Lower lobe of right lung (tissue), 2 donors: ENCODE measurements at regions not wholly inside any gene's neighbourhood (a gene's known extent, or its start where the extent isn't known, plus 50 kb on each side); places are given as distances from the start of the nearest gene placed in this dataset.

Experiments used
- ATAC-seq, 2 donors: fragments of 200-7000 bp; cut with Tn5 transposase; one replicate each; pipeline ENCODE4 v1.9.1; 2020 to 2022; ENCODE audit warnings: mild to moderate bottlenecking in 2 of 2, moderate library complexity in 2 of 2
- DNase-seq: peaks from one replicate; pipeline ENCODE4 v3.0.0-alpha.2; 2020
- H3K27ac ChIP-seq: fragments of 200-600 bp; one replicate; pipeline ENCODE4 v1.8.0; 2022
- H3K27me3 ChIP-seq: fragments of 200-600 bp; one replicate; pipeline ENCODE4 v1.8.0; 2022; ENCODE audit warnings: low read depth
- H3K36me3 ChIP-seq: fragments of 200-600 bp; one replicate; pipeline ENCODE4 v1.8.0; 2022; ENCODE audit warnings: mild to moderate bottlenecking
- H3K4me1 ChIP-seq: fragments of 200-600 bp; one replicate; pipeline ENCODE4 v1.8.0; 2022
- H3K4me3 ChIP-seq: fragments of 200-600 bp; one replicate; pipeline ENCODE4 v1.8.0; 2022; ENCODE audit warnings: mild to moderate bottlenecking
- H3K9me3 ChIP-seq: fragments of 200-600 bp; one replicate; pipeline ENCODE4 v1.8.0; 2022
- intact Hi-C: fragments of 100-400 bp; cut with DNase I; formaldehyde crosslinking; loops from one replicate; pipeline ENCODE4 v1.11.0; 2022
- TF ChIP-seq, protein P1 (sequence below): fragments of 200-600 bp; IDR thresholded peaks from one replicate; pipeline ENCODE4 v1.8.0; 2022; ENCODE audit warnings: antibody characterized with exemption, mild to moderate bottlenecking
- donor health status: DM: no; HTN: yes; CAD: no; lungs with severe emphysema.

DNA sequence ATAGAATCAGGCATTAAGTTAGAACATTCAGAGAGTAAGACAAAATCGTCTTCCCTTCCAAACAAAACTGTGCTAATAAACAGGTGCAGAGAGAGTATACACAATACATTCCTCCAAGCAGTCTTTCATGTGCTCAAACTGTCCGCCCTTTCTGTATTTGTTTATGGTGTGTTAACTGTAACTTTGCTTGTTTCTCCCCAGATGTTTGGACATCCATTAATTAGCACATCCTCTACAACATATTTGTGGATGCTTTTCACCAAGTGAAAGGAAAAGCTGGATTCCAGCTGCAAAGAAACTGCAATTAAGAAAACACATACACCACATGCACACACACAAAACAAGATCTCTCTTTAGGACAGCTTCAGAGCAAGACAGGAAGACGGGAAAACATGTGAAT, 912.6 kb downstream of the NTRK3 start:
- Histone ChIP-seq H3K36me3 (no peaks in the 10 kb centered on the region), H3K27ac (no peak overlapping the region), H3K4me1 (no peaks in the 10 kb centered on the region), H3K4me3 (no peak overlapping the region), H3K27me3 (no peaks in the 10 kb centered on the region), H3K9me3 (no peaks in the 10 kb centered on the region)
- TF ChIP-seq, protein P1, sequence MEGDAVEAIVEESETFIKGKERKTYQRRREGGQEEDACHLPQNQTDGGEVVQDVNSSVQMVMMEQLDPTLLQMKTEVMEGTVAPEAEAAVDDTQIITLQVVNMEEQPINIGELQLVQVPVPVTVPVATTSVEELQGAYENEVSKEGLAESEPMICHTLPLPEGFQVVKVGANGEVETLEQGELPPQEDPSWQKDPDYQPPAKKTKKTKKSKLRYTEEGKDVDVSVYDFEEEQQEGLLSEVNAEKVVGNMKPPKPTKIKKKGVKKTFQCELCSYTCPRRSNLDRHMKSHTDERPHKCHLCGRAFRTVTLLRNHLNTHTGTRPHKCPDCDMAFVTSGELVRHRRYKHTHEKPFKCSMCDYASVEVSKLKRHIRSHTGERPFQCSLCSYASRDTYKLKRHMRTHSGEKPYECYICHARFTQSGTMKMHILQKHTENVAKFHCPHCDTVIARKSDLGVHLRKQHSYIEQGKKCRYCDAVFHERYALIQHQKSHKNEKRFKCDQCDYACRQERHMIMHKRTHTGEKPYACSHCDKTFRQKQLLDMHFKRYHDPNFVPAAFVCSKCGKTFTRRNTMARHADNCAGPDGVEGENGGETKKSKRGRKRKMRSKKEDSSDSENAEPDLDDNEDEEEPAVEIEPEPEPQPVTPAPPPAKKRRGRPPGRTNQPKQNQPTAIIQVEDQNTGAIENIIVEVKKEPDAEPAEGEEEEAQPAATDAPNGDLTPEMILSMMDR, result no peak
- intact Hi-C loops, result no loop called here
- no peak for ATAC-seq
- DNase-seq, result no peak

DNA sequence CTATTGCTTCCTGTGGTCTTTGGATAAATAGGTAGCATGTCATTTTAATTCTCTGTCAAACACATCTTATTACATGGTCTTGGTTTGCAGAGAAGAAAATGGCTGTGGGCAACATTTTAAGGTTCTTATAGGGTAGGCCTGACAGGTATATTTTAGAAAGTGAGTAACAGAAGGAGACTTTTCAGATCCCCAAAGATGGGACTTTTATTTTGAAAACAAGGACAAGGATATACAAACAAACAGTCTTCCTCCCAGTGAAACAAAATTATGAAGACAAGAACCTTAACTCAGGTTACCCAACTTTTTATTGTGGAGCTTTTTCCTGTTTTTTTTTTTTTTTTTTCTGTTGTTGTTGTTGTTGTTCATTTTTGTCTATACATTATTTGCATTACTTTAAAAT, 916.2 kb downstream of the NTRK3 start:
- Histone ChIP-seq H3K4me3 (no peak overlapping the region), H3K27ac (no peak overlapping the region), H3K4me1 (no peaks in the 10 kb centered on the region), H3K36me3 (no peaks in the 10 kb centered on the region), H3K27me3 (no peaks in the 10 kb centered on the region), H3K9me3 (no peaks in the 10 kb centered on the region)
- TF ChIP-seq, protein P1, result no peak
- DNase-seq (no peak), ATAC-seq (no peak)
- intact Hi-C loops, result no loop called here

DNA sequence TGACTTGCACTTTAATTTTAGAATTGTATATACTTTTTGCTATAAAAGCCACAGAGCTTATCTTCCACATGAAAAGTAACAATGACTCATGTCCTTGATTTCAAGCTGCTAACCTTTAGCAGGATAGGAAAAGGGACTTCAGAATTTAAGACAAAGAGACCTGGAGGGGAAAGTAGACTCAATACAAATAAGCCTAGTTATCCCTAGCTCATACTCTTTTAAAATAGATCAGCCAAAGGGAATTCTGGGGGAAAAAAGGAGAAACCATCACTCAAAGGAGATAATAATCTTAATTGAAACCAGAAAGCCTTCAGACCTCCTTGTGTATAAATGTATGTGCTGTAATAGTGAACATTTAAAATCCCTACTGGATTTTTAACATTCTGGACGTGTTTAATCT, 930.3 kb downstream of the NTRK3 start:
- TF ChIP-seq, protein P1, result no peak
- Histone ChIP-seq H3K4me1 (no peaks in the 10 kb centered on the region), H3K27me3 (no peaks in the 10 kb centered on the region), H3K4me3 (no peak overlapping the region), H3K9me3 (no peaks in the 10 kb centered on the region), H3K36me3 (no peaks in the 10 kb centered on the region), H3K27ac (no peak overlapping the region)
- no peak for ATAC-seq
- intact Hi-C loops, result no loop called here
- DNase-seq, result no peak

DNA sequence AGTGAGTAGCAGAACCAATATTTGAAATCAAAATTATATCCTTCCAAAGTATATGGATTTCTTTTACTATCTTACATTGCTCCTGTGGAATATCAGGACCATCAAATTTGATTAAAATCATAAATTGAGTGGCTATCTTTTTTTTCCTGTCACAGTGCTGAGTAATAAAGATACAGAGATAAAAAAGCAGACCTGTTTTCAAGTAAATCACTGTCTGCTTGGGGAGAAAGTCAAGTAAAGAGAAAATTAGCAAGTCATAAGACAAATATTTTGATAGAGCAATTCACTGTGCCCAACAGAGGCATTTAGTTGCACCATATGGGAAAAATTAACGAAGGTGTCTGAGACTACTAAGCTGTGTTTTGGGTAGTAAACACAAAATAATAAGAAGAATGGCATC, 933.7 kb downstream of the NTRK3 start:
- DNase-seq (no peak), ATAC-seq (no peak)
- Histone ChIP-seq H3K9me3 (no peaks in the 10 kb centered on the region), H3K27ac (no peak overlapping the region), H3K4me3 (no peak overlapping the region), H3K36me3 (no peaks in the 10 kb centered on the region), H3K4me1 (no peaks in the 10 kb centered on the region), H3K27me3 (no peaks in the 10 kb centered on the region)
- intact Hi-C loops, result no loop called here
- TF ChIP-seq, protein P1, result no peak

DNA sequence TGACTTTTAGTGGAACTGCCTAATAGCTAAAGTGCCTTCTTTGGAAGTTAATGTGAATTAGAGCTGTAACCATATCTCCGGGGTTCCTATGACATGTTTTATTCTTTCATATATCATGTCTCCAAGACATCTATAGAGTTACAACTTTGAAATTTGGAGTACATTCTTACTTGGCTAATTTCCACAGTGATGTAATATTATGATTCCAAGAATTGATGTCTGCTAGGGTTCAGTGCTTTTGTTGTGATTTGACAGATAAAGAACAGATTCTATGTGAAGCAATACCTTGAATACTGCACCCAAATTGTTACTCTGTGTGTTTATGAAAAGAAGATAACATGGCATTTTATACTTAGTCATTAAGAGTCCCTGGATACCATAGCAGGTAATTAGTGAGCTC, 934.3 kb downstream of the NTRK3 start:
- intact Hi-C loops, result no loop called here
- TF ChIP-seq, protein P1, result no peak
- H3K9me3 ChIP-seq, result no peaks in the 10 kb centered on the region
- no peaks in the 10 kb centered on the region for H3K36me3 ChIP-seq
- no peaks in the 10 kb centered on the region for H3K4me1 ChIP-seq
- H3K27ac ChIP-seq, result no peak overlapping the region
- ATAC-seq, result no peak
- H3K4me3 ChIP-seq, result no peak overlapping the region
- no peaks in the 10 kb centered on the region for H3K27me3 ChIP-seq
- no peak for DNase-seq

DNA sequence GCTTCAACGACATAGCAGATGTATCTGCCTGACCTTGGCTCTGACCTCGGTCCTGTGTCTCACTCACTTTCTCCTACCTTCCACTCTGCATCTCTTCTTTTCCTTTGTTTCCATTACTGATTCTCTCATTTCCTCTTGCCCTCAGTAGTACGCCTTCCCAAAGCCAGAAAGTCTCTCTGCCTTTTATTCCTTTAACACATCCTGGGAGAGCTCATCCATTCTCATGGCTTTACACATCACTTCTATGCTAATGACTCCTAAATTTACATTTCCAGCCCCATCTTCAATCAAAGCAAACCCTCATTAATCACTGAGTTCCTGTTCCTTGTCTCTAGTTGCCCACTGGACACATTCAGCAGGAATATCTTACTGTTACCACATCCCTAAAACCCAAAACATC, 938.6 kb downstream of the NTRK3 start:
- ATAC-seq (no peak), DNase-seq (no peak)
- H3K4me3 ChIP-seq, result no peak overlapping the region
- H3K36me3 ChIP-seq, result no peaks in the 10 kb centered on the region
- no peaks in the 10 kb centered on the region for H3K27me3 ChIP-seq
- TF ChIP-seq, protein P1, result no peak
- no peak overlapping the region for H3K27ac ChIP-seq
- intact Hi-C loops, result no loop called here
- H3K9me3 ChIP-seq, result no peaks in the 10 kb centered on the region
- H3K4me1 ChIP-seq, result no peaks in the 10 kb centered on the region
